SK-N-MC (cell line): ENCODE measurements at regions not wholly inside any gene's neighbourhood (a gene's known extent, or its start where the extent isn't known, plus 50 kb on each side); places are given as distances from the start of the nearest gene placed in this dataset.
"Not testable (repeated sequence)": the region's sequence is repeated elsewhere in the genome, so short reads cannot be mapped to it uniquely, and the experiment has no call there.

Source experiments
- DNase-seq: peaks from one replicate; pipeline ENCODE4 v3.0.0-alpha.2; 2011; ENCODE audit warnings: low read depth, low spot score
- H3K27ac ChIP-seq: fragments of 200-600 bp; sonication (generic); 2 replicates; pipeline ENCODE4 v1.5.1; 2016; ENCODE audit warnings: mixed run types
- H3K36me3 ChIP-seq: fragments of 200-600 bp; sonication (generic); 2 replicates; pipeline ENCODE4 v1.6.1; 2017; ENCODE audit warnings: antibody characterized with exemption, low read length, mixed read lengths; ENCODE audit not compliant: insufficient read depth
- H3K4me3 ChIP-seq: fragments of 200-600 bp; sonication (generic); 2 replicates; pipeline ENCODE4 v1.5.1; 2016
- H3K9ac ChIP-seq: fragments of 200-600 bp; sonication (generic); 2 replicates; pipeline ENCODE4 v1.8.0; 2017; ENCODE audit warnings: mixed run types, mixed read lengths; ENCODE audit not compliant: insufficient read length
- H3K9me3 ChIP-seq: fragments of 200-600 bp; sonication (generic); 2 replicates; pipeline ENCODE4 v1.6.1; 2017; ENCODE audit warnings: low read depth, mild to moderate bottlenecking, antibody characterized with exemption, low read length, moderate library complexity, mixed read lengths
- EZH2 ChIP-seq: fragments of 200-600 bp; sonication (generic); IDR thresholded peaks from one replicate; pipeline ENCODE4 v1.6.1; 2017; ENCODE audit warnings: antibody characterized with exemption
- FOXP2 ChIP-seq: optimal IDR thresholded peaks from 2 replicates; pipeline ENCODE3; 2011; ENCODE audit warnings: mild to moderate bottlenecking, moderate library complexity; ENCODE audit not compliant: insufficient read depth; ENCODE audit errors: extremely low read length, control extremely low read depth
- POLR2AphosphoS5 ChIP-seq: IDR thresholded peaks from 2 replicates; pipeline ENCODE4 v1.6.1; 2012; ENCODE audit warnings: mild to moderate bottlenecking, low read depth, low read length, borderline replicate concordance

GRCh38 chr2:220736778-220737177, 835.3 kb downstream of the EPHA4 start:
- Histone ChIP-seq H3K27ac (no peak overlapping the region), H3K36me3 (no peaks in the 10 kb centered on the region), H3K9ac (no peak overlapping the region), H3K9me3 (no peaks in the 10 kb centered on the region), H3K4me3 (no peak overlapping the region)
- no peak for TF ChIP-seq POLR2AphosphoS5
- no peak for TF ChIP-seq FOXP2
- no peak for DNase-seq

GRCh38 chr2:220743203-220743602, 828.9 kb downstream of the EPHA4 start:
- no peaks in the 10 kb centered on the region for H3K9me3 ChIP-seq
- H3K4me3 ChIP-seq = no peak overlapping the region
- no peak overlapping the region for H3K27ac ChIP-seq
- H3K9ac ChIP-seq = no peak overlapping the region
- DNase-seq = no peak
- no peak for TF ChIP-seq EZH2
- TF ChIP-seq FOXP2 = no peak
- TF ChIP-seq POLR2AphosphoS5 = no peak
- H3K36me3 ChIP-seq = no peaks in the 10 kb centered on the region

GRCh38 chr2:220744861-220745260, 827.2 kb downstream of the EPHA4 start:
- no peak for DNase-seq
- no peak overlapping the region for H3K27ac ChIP-seq
- no peaks in the 10 kb centered on the region for H3K36me3 ChIP-seq
- H3K4me3 ChIP-seq = no peak overlapping the region
- no peak overlapping the region for H3K9ac ChIP-seq
- TF ChIP-seq EZH2 (no peak), POLR2AphosphoS5 (no peak), FOXP2 (no peak)
- no peaks in the 10 kb centered on the region for H3K9me3 ChIP-seq

GRCh38 chr2:220745682-220746081, 826.4 kb downstream of the EPHA4 start:
- Histone ChIP-seq H3K9me3 (no peaks in the 10 kb centered on the region), H3K4me3 (no peak overlapping the region), H3K36me3 (no peaks in the 10 kb centered on the region), H3K27ac (no peak overlapping the region), H3K9ac (no peak overlapping the region)
- no peak for TF ChIP-seq FOXP2
- TF ChIP-seq POLR2AphosphoS5 = no peak
- no peak for TF ChIP-seq EZH2
- no peak for DNase-seq

GRCh38 chr2:220747736-220748135, 824.4 kb downstream of the EPHA4 start:
- no peak for TF ChIP-seq EZH2
- TF ChIP-seq FOXP2 = no peak
- no peak for TF ChIP-seq POLR2AphosphoS5
- no peak for DNase-seq
- Histone ChIP-seq H3K9me3 (no peaks in the 10 kb centered on the region), H3K27ac (no peak overlapping the region), H3K9ac (no peak overlapping the region), H3K36me3 (no peaks in the 10 kb centered on the region), H3K4me3 (no peak overlapping the region)

- Histone ChIP-seq H3K36me3 (no peaks in the 10 kb centered on the region), H3K4me3 (no peak overlapping the region), H3K27ac (no peak overlapping the region), H3K9ac (no peak overlapping the region), H3K9me3 (no peaks in the 10 kb centered on the region)
- no peak for DNase-seq
- TF ChIP-seq POLR2AphosphoS5 (no peak), FOXP2 (no peak), EZH2 (no peak)
Measured at GRCh38 chr2:220748875-220749479, 823.1 kb downstream of the EPHA4 start.

GRCh38 chr2:220753486-220753885, 818.6 kb downstream of the EPHA4 start:
- Histone ChIP-seq H3K27ac (no peak overlapping the region), H3K9me3 (no peaks in the 10 kb centered on the region), H3K4me3 (no peak overlapping the region), H3K36me3 (no peaks in the 10 kb centered on the region), H3K9ac (no peak overlapping the region)
- no peak for DNase-seq
- TF ChIP-seq EZH2 (no peak), POLR2AphosphoS5 (no peak), FOXP2 (no peak)

GRCh38 chr2:220756653-220757052, 815.5 kb downstream of the EPHA4 start:
- H3K9ac ChIP-seq = no peak overlapping the region
- no peaks in the 10 kb centered on the region for H3K9me3 ChIP-seq
- no peak for TF ChIP-seq POLR2AphosphoS5
- no peak for TF ChIP-seq FOXP2
- TF ChIP-seq EZH2 = no peak
- DNase-seq = no peak
- H3K4me3 ChIP-seq = no peak overlapping the region
- H3K27ac ChIP-seq = no peak overlapping the region
- H3K36me3 ChIP-seq = no peaks in the 10 kb centered on the region

GRCh38 chr2:220758376-220758775, 813.7 kb downstream of the EPHA4 start:
- not testable (repeated sequence) for H3K36me3 ChIP-seq, H3K9ac ChIP-seq, H3K9me3 ChIP-seq, H3K27ac ChIP-seq, DNase-seq, H3K4me3 ChIP-seq

- TF ChIP-seq FOXP2 (no peak), EZH2 (no peak), POLR2AphosphoS5 (no peak)
- no peak overlapping the region for H3K4me3 ChIP-seq
- H3K9ac ChIP-seq = no peak overlapping the region
- no peak overlapping the region for H3K27ac ChIP-seq
- H3K36me3 ChIP-seq = no peaks in the 10 kb centered on the region
- H3K9me3 ChIP-seq = no peaks in the 10 kb centered on the region
- no peak for DNase-seq
Measured at GRCh38 chr2:220764171-220764570, 807.9 kb downstream of the EPHA4 start.
